22Rv1 (cell line): ENCODE measurements at regions not wholly inside any gene's neighbourhood (a gene's known extent, or its start where the extent isn't known, plus 50 kb on each side); places are given as distances from the start of the nearest gene placed in this dataset.

Source experiments
- ZFX ChIP-seq: fragments of 450-650 bp; IDR thresholded peaks from 2 replicates; pipeline ENCODE4 v1.6.1; 2017; ENCODE audit warnings: antibody characterized with exemption, borderline replicate concordance
- TF ChIP-seq, protein P1 (sequence below): fragments of 450-650 bp; IDR thresholded peaks from 2 replicates; pipeline ENCODE4 v1.5.1; 2017; ENCODE audit warnings: mild to moderate bottlenecking

DNA sequence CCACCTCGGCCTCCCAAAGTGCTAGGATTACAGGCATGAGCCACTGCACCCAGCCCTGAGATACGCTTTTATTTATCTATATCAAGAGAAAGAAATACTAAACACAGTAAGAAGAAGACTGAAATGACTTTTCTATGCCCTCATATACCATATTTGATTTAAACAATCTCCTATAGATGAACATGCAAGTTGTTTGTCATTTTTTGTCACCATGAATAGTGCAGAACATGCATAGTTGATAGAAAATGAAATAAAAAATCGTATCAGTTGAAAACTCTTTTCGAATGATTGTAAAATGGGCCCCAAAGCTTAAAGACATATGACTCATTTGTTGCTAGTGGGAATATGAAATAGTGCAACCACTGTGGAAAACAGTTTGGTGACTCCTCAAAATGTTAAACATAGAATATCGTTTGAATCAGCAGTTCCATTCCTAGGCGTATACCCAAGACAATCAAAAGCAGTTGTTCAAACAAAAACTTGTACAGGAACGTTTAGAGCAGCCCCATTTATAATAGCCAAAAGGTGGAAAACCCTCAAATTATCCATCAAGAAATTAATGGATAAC is 61.4 kb upstream of the ANKH start:
- TF ChIP-seq, protein P1, sequence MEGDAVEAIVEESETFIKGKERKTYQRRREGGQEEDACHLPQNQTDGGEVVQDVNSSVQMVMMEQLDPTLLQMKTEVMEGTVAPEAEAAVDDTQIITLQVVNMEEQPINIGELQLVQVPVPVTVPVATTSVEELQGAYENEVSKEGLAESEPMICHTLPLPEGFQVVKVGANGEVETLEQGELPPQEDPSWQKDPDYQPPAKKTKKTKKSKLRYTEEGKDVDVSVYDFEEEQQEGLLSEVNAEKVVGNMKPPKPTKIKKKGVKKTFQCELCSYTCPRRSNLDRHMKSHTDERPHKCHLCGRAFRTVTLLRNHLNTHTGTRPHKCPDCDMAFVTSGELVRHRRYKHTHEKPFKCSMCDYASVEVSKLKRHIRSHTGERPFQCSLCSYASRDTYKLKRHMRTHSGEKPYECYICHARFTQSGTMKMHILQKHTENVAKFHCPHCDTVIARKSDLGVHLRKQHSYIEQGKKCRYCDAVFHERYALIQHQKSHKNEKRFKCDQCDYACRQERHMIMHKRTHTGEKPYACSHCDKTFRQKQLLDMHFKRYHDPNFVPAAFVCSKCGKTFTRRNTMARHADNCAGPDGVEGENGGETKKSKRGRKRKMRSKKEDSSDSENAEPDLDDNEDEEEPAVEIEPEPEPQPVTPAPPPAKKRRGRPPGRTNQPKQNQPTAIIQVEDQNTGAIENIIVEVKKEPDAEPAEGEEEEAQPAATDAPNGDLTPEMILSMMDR = no peak
- no peak for TF ChIP-seq ZFX
